ENCODE measurements at regions not wholly inside any gene's neighbourhood (a gene's known extent, or its start where the extent isn't known, plus 50 kb on each side); places are given as distances from the start of the nearest gene placed in this dataset.

- Mint-ChIP-seq H3K27ac (ENCODE audit: unreplicated experiment) (no peak overlapping the region), H3K9me3 (ENCODE audit: unreplicated experiment) (peaks cover 28% of the 10 kb centered on the region), H3K27me3 (ENCODE audit: unreplicated experiment) (peaks cover 21% of the 10 kb centered on the region), H3K4me3 (ENCODE audit: unreplicated experiment) (no peak overlapping the region), H3K36me3 (ENCODE audit: low read depth, unreplicated experiment) (peaks cover 9% of the 10 kb centered on the region), H3K4me1 (ENCODE audit: unreplicated experiment) (no peaks in the 10 kb centered on the region)
- TF ChIP-seq CTCF (IDR thresholded peaks at IDR 0.05; ENCODE audit: unreplicated experiment), result no peak
- DNase-seq (ENCODE audit: low spot score), result no peak
Measured at GRCh38 chr1:4137621-4138415, 237.7 kb upstream of the C1orf174 start.

GRCh38 chr1:4139646-4140045 is 239.6 kb upstream of the C1orf174 start:
- no peak for TF ChIP-seq CTCF (IDR thresholded peaks at IDR 0.05; ENCODE audit: unreplicated experiment)
- no peak overlapping the region for H3K27ac Mint-ChIP-seq (ENCODE audit: unreplicated experiment)
- H3K4me1 Mint-ChIP-seq (ENCODE audit: unreplicated experiment), result no peaks in the 10 kb centered on the region
- no peak for DNase-seq (ENCODE audit: low spot score)
- peaks cover 21% of the 10 kb centered on the region for H3K27me3 Mint-ChIP-seq (ENCODE audit: unreplicated experiment)
- H3K4me3 Mint-ChIP-seq (ENCODE audit: unreplicated experiment), result no peak overlapping the region
- H3K9me3 Mint-ChIP-seq (ENCODE audit: unreplicated experiment), result peaks cover 32% of the 10 kb centered on the region
- peaks cover 13% of the 10 kb centered on the region for H3K36me3 Mint-ChIP-seq (ENCODE audit: low read depth, unreplicated experiment)

GRCh38 chr1:4140241-4140640 is 240.2 kb upstream of the C1orf174 start:
- Mint-ChIP-seq H3K27me3 (ENCODE audit: unreplicated experiment) (peaks cover 21% of the 10 kb centered on the region), H3K9me3 (ENCODE audit: unreplicated experiment) (peaks cover 32% of the 10 kb centered on the region), H3K36me3 (ENCODE audit: low read depth, unreplicated experiment) (peaks cover 13% of the 10 kb centered on the region), H3K4me3 (ENCODE audit: unreplicated experiment) (no peak overlapping the region), H3K4me1 (ENCODE audit: unreplicated experiment) (no peaks in the 10 kb centered on the region), H3K27ac (ENCODE audit: unreplicated experiment) (no peak overlapping the region)
- no peak for DNase-seq (ENCODE audit: low spot score)
- TF ChIP-seq CTCF (IDR thresholded peaks at IDR 0.05; ENCODE audit: unreplicated experiment), result no peak

GRCh38 chr1:4140821-4141220 is 240.7 kb upstream of the C1orf174 start:
- no peak overlapping the region for H3K4me3 Mint-ChIP-seq (ENCODE audit: unreplicated experiment)
- no peak overlapping the region for H3K27ac Mint-ChIP-seq (ENCODE audit: unreplicated experiment)
- no peak for TF ChIP-seq CTCF (IDR thresholded peaks at IDR 0.05; ENCODE audit: unreplicated experiment)
- no peak for DNase-seq (ENCODE audit: low spot score)
- H3K9me3 Mint-ChIP-seq (ENCODE audit: unreplicated experiment), result peaks cover 27% of the 10 kb centered on the region
- H3K36me3 Mint-ChIP-seq (ENCODE audit: low read depth, unreplicated experiment), result peaks cover 8% of the 10 kb centered on the region
- peaks cover 21% of the 10 kb centered on the region for H3K27me3 Mint-ChIP-seq (ENCODE audit: unreplicated experiment)
- no peaks in the 10 kb centered on the region for H3K4me1 Mint-ChIP-seq (ENCODE audit: unreplicated experiment)

- Mint-ChIP-seq H3K4me1 (ENCODE audit: unreplicated experiment) (no peaks in the 10 kb centered on the region), H3K9me3 (ENCODE audit: unreplicated experiment) (peaks cover 21% of the 10 kb centered on the region), H3K27ac (ENCODE audit: unreplicated experiment) (no peak overlapping the region), H3K4me3 (ENCODE audit: unreplicated experiment) (no peak overlapping the region), H3K27me3 (ENCODE audit: unreplicated experiment) (peaks cover 6% of the 10 kb centered on the region), H3K36me3 (ENCODE audit: low read depth, unreplicated experiment) (peaks cover 3% of the 10 kb centered on the region)
- DNase-seq (ENCODE audit: low spot score), result no peak
- TF ChIP-seq CTCF (IDR thresholded peaks at IDR 0.05; ENCODE audit: unreplicated experiment), result no peak
Measured at GRCh38 chr1:4144349-4144971, 244.4 kb upstream of the C1orf174 start.
